T47D (cell line): ENCODE measurements at regions not wholly inside any gene's neighbourhood (a gene's known extent, or its start where the extent isn't known, plus 50 kb on each side); places are given as distances from the start of the nearest gene placed in this dataset.
A peak's percentile ranks its signal among the peaks of the same experiment; 100 is the strongest.

ENCODE experiments used
- DNase-seq, 2 experiments: peaks; one replicate each; pipeline versions ENCODE4 v3.0.0 to v3.0.0-alpha.2; 2011 to 2012; ENCODE audit warnings: low read depth in 1 of 2, low spot score in 1 of 2
- JUND ChIP-seq: IDR thresholded peaks from 2 replicates; pipeline ENCODE4 v1.6.1; 2012; ENCODE audit warnings: low read depth
- in situ Hi-C: cut with HindIII; loops from 2 replicates; pipeline ENCODE4 v1.10.0; 2016; ENCODE audit warnings: low sequenced_read_pairs, low pct_unique_long_range_greater_than_20kb

DNA sequence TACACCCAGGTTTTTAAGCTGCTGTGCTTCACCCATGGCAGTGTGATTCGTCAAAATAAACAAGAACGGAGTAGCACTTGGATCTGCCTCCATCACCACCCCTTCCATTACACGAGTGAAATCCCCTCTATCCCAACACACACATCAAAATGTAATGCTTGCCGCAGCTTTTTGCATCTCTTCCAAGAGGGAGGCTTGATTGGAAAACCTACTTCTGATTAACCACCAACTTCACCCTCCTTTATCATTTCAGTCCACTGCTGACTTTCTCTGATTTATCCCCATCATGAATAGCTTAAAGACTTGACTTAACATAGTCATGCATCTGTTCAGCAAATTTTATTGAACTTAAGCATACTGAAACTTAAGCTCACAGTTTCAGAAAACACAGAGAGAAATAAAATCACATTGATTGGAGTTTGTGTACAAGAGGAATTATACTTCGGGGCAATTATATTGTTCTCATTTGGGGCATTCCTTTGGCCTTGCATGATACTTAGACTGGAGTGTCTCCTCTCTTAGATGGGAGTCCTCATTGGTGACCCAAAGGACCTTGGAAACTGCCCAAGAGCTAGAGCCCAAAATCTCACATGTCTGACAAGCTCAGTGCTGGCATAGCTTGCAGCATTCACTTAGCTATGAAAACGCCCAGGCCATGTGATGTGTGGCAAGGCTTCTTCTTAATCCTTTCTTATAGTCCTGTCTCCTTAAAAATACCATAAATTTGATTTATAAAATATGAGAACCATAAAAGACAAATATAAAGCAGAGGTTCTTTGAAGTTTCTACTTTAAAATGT, 124.3 kb upstream of the UMPS start:
- TF ChIP-seq JUND: no peak
- in situ Hi-C loops: no loop called here
- no peak for DNase-seq

DNA sequence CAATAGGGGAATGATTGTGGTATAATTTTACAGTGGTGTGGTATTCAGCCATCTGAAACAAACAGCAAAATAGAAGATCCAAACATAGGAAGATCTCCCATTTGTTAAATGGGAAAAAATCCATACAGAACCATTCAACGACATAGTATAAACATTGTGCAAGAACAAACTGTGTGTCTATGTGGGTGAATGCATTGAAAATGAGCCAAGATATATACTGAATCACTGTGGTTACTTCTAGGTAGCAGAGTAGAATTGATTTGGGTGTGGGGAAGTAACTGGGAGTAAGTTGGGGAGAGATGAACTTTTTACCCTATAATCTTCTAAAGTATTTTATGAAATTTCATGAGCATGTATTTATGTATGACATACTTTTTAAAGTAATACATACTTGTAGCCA, 123.1 kb upstream of the UMPS start:
- in situ Hi-C loops: no loop called here
- no peak for TF ChIP-seq JUND
- DNase-seq: peak in 1 of 2 experiments; percentile 49

DNA sequence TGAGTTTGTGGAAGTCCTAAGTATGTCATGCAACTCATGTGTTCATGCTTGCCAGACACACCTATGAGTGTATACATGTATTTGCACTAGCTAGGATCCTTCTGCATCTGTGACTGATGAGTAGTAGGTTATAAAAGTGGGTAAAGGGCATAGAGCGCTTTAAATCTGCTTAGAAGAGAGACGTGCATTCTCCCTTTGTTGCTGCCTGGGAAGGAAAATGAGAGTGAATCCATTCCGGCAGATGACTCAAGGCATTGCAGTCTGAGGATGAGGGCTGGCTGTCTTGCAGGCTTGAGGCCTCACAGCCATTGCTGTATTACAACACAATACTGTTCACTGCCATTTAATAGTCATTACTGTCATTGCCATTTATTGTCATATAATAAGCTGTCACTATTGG, 120.8 kb upstream of the UMPS start:
- no peak for TF ChIP-seq JUND
- DNase-seq: no peak
- in situ Hi-C loops: no loop called here

DNA sequence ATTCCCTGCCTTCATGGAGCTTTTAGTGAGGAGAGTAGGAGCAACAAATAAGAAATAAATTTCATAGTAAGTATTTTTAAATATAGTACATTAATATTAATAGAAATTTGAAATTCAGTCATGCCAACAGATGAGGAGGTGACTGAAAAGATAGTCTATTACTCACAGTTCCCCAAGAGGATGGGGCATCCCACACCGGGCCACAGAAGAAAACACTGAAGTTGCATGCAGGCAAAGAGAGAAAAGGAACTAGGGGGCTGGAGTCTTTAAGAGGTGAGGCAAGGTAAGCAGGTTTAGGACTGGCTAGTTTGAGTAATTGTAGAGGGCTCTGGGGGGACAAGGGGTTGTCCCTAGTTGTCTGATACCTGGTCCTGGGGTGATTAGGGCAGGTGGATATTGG, 120.1 kb upstream of the UMPS start:
- in situ Hi-C loops: no loop called here
- no peak for TF ChIP-seq JUND
- DNase-seq: no peak

DNA sequence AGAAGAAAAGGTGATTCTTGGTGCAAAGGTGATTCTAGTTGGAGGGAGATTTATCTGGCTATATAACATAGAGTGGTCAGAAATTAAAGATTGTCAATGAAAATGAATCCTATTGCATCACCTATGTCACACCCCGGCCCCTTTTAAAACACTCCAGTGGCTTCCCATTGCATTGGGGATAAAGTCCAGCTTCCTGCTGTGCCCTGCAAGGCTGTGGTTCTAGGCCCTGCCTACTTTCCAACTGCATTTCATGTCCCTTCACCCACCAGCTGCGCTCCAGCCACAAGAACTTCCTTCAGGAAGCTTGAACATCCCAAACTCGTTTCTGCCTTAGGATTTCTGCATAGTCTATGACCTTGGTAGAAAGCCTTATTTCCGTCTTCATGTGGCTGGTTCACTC, 118.7 kb upstream of the UMPS start:
- no peak for TF ChIP-seq JUND
- DNase-seq: no peak
- in situ Hi-C loops: no loop called here

DNA sequence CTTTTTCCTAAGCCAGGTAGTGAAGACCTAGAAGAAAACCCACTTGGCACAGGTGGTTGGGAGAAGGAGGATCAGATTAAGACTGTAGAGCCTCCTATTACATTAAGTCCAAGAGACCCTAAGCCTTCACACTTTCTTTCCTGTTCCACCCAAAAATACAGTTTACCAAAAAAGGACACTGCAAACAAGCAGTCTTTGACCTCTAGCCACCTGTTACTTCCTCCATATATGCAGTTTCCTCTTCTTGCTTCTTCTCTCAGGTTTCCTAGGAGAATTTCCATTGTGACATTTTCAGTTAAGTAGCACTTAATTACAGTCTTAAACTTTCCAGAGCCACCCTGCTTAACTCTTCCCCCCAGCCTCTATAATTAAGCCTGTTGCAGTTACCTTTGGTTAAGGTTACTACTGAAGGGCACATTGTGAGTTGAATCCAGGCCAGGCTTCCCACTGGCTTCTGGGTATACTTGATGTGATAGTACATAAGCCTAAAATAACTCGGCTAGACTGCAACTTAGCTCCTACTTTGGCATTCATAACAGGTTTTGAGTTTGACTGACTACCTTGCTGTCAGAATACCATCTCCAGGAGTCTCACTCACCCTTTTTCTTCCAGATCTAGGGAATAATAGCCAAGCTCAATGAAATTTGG, 114.2 kb upstream of the UMPS start:
- TF ChIP-seq JUND: no peak
- DNase-seq: no peak
- in situ Hi-C loops: no loop called here

DNA sequence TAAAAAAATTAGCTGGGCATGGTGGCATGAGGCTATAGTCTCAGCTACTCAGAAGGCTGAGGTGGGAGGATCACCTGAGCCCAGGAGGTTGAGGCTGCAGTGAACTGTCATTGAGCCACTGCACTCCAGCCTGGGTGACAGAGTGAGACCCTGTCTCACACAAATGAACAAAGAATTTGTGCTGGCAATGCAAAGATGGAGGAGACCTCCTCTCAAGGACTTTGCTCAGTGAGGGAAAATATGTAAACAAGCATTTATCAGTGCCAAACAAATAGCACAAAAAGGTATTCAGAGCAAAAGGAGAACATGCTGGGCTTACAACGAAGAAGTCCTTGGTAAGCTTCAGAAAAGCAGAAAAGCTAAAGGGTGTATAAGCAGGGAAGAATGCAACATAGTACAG, 113.1 kb upstream of the UMPS start:
- DNase-seq: no peak
- no peak for TF ChIP-seq JUND
- in situ Hi-C loops: no loop called here

DNA sequence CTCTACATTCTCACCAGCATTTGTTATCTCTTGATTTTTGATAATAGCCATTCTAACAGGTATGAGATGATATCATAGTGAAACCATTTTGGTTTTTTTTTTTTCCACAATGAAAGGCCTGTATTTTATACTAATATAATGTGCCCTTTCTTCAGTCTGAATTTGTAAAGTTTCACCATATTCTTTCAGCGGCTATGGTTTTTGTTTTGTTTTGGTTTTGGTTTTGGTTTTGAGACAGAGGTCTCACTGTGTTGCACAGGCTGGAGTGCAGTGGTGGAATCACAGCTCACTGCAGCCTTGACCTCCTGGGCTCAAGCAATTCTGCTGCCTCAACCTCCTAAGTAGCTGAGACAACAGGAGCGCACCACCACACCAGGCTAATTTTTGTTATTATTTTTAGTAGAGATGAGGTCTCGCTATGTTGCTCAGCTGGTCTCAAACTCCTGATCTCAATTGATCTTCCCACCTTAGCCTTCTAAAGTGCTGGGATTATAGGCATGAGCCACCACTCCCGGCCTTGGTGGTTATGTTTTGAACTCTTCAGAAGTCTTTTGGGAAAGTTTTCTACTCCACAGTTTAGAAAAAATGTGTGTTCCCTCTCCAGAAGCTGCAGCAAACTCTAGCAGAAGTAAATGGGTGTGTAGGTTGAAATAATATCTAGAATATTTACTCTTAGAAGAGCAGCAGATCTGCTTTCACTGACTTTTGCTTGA, 110.2 kb upstream of the UMPS start:
- in situ Hi-C loops: no loop called here
- no peak for TF ChIP-seq JUND
- DNase-seq: no peak

DNA sequence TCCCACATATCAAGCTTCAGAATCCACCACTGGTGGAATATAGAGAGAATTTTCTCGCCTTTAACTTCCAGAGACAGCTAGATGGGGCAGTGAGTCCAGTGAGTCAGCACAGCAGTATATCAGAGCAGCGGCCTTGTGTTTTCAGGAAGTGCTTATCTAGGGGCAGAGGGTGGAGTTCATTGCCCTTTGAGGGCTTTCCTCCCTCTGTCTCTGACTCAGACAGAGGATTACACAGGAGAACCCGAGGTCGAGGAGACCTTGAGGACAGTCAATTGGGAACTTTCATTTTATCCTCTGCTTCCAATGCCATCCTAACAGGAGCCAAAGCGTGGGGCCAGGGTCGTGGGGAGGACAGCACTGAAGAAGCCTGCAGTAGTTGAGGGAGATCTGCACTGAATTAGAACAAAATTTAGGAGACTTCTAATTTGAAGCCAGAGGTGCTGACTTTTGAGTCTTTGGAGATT, 109.6 kb upstream of the UMPS start:
- in situ Hi-C loops: no loop called here
- DNase-seq: no peak
- no peak for TF ChIP-seq JUND

DNA sequence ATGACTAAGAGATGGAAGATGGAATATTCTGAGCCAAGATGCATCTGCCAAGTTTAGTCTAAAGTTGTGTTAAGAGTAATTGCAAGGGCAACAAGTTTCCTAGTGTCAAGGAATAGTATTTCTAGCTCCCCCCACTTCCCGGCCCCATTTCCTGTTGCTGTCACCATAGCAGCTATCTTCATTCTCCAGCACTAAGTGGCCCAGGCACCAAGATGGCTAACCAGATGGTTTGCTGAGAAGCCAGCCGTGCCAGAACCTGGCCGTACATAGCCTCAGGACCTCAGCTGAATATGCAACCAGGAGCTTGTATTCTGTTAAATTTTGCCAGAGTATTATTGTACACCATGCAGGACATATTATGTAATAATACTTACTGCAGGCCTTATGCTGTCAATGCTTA, 108.8 kb upstream of the UMPS start:
- no peak for DNase-seq
- TF ChIP-seq JUND: no peak

DNA sequence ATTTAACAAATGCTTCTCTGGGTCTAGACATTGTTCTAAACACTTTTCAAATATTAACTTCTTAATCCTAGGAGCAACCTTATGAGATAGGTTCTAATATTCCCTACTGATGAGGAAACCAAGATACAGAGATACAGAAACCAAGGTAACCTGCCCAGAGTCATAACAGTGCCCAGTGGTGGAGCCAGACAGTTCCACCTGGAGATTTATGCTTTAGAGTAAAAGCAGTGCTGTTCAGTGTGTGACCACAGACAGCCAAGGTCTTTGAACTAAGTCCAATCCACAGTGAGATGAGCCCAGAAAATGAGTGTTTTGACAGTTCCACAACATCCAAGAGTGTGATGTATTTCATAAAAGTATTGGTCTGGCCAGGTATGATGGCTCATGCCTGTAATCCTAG, 105.2 kb upstream of the UMPS start:
- in situ Hi-C loops: no loop called here
- TF ChIP-seq JUND: no peak
- DNase-seq: no peak

More for the DNA sequence above, 108.8 kb upstream of the UMPS start:
- in situ Hi-C loops: no loop called here

DNA sequence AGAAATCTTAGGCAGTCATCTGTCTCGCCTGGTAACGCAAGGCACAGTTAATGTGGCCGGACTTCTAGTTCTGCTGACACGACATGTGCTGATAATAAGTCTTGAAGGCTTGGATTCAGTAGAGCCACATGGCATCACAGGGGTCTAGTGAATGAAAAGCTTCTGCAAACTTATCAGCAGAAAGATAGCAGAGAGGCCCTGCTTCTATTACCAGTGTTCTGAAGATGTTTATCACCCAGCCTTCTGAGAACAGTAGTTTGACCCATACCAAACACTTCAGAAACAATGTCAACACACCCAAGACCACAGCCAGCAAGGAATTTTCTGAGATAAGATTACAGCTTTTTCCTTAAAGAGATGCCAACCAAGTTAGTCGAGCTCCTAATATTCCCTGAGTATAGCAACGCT, 102.7 kb upstream of the UMPS start:
- in situ Hi-C loops: no loop called here
- TF ChIP-seq JUND: no peak
- no peak for DNase-seq

DNA sequence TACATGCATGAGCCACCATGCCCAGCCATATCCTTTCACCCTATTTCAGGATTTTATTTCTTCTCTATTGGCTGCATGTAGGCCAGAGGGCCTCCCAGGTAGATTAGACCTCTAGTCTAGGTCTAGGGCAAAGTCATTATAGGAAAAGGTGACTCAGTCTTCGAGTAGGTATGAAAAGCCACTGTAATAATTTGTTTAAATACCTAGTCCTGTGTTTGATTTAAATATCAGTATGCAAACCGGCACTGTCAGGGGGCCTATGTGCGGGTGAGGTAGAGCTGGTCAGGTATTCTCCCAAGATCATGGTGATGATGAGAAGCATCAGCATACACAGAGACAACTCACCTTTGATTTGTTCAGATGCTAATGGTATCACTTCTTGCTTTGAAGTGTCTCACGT, 101.4 kb upstream of the UMPS start:
- in situ Hi-C loops: no loop called here
- no peak for DNase-seq
- TF ChIP-seq JUND: no peak
